Stimulated activated CD8-positive, alpha-beta memory T cell treated with anti-CD3 and anti-CD28 coated beads, Interleukin-15, amount 100 ng/mL, for 1 hour (primary cell): ENCODE measurements at regions not wholly inside any gene's neighbourhood (a gene's known extent, or its start where the extent isn't known, plus 50 kb on each side); places are given as distances from the start of the nearest gene placed in this dataset.
"Not testable (repeated sequence)": the region's sequence is repeated elsewhere in the genome, so short reads cannot be mapped to it uniquely, and the experiment has no call there.

Experiments used
- DNase-seq: peaks from one replicate; pipeline ENCODE4 v3.0.0-alpha.2; 2020; ENCODE audit warnings: low read depth

GRCh38 chr12:38159591-38160317 is 156.8 kb upstream of the ALG10B start:
- DNase-seq = no peak

GRCh38 chr12:38160318-38161122 is 156.1 kb upstream of the ALG10B start:
- DNase-seq = no peak

DNA sequence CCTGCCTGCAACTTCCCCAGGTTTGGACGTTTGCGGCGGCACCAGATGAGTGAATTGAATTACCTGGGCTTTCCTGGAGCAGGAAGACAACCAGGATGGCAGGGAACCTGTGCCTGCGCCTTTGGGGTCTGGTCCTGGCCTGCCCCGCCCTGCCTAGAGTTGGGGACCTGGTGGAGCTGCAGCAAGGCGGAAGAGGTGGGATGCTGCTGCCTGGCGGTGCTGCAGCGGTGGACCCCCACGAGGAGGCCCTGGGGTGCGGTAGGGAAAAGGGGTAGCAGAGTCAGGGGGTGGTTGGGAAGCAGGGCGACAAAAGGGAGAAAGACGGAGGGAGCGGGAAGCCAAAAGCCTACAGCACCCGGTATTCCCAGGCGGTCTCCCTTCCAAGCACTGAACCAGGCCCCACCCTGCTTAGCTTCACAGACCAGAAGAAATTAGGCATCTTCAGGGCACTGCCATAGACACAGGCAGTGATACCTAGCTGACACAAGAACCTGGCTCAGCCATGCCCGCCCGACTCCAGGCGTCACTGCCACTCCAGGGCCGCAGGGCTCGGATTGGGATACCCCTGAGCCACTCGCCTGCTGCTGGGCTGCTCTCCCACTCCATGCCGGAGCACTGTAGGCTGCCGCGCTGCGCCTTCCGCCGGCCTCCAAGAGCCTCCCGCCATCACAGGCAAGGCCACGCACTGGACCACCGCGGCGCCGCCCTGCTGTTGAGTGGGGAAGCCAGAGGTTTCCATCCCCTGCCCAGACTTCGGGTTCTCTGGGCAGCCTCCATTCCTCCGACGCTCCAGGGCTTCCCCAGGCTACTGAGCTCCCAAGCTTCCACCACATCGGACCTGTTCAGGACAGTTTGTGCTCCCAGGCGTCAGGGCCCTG is 155.2 kb upstream of the ALG10B start:
- no peak for DNase-seq

- no peak for DNase-seq
Measured at GRCh38 chr12:38162013-38162412, 154.6 kb upstream of the ALG10B start.

DNA sequence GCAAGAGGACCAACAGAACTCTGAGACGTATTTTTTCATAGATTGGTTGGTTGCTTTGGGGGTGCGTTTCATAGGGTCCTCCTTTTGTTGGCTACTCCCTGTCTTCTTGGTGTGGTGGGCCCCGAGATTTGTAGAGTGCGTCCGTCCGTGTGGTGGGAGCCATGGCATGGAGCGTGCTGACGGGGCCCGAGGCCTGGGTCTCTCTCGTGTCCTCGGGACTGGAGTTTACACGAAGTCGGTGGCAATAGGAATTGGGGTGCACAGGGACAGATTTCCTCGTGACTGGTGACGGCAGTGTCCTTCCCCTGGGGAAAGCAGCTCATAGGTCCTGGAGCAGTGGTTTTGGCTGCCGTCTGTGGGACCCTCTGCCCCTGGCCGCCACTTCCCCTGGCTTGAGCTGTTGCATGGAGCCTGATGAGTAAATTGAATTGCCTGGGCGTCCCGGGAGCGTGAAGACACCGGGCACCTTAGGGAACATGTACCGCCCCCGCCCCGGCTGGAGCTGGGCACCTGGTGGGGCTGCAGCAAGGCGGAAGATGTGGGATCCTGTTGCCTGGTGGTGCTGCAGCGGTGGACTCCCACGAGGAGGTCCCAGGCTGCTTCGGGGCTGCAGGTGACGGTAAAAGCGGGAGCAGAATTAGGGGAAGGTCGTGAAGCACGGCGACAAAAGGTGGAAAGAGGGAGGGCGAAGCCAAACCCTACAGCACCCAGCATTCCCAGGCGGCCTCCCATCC is 153.7 kb upstream of the ALG10B start:
- DNase-seq = no peak

- no peak for DNase-seq
Measured at GRCh38 chr12:38163442-38163801, 153.2 kb upstream of the ALG10B start.

DNA sequence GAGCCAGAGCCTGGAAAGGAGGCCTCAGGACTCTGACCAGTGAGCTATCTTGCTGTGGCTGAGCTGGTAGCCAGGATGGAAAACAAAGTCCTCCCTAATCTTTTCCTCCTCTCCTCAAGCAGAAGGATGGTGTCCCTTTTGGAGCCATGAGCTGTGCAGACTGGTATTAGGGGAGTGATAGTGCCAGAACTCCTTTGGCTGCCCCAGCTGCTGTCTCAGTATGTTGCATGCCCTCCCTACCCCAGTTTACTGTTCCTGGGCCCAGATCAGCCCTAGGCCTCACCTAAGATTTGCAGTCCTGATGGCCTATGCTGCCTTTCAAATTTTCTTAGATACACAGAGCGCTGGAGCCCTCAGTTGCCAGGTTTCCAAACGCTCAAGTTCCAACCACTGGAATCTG is 150.3 kb upstream of the ALG10B start:
- DNase-seq = no peak

DNA sequence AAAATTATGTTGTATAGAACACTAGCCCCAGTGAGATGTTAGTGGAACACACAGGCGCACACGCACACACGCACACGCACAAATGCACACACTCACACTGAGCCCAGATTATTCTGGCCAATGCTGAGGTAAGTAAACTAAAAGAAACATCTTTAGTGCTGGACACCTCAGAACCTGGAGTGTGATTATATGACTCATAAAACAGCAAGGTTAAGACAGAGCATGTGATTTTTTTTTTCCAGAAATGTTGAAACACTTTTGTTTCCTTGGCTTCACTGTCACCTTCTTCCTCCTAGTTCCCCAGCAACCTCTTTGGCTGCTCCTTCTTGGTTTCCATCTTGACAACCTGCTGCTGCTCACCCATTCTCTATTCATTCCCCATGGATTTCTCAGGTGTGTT is 141.0 kb upstream of the ALG10B start:
- DNase-seq = no peak

DNA sequence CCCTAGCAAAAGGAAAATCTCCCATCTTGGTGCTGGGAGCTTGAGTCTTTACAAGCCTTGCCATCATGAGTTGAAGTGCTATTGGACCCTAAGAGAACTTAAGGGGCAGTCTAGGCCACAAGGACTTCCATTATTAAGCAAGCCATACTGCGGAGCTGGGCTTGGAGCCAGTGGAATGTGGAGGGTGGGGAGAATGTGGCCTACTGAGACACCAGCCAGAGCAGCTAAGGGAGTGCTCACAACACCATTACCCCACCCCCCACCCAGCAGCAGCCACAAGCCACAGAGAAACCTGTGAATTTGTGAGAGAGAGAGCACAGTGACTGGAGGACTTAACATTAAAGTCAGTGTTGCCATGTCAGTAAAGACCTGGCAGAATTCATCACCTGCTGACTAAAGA is 133.0 kb upstream of the ALG10B start:
- not testable (repeated sequence) for DNase-seq

DNA sequence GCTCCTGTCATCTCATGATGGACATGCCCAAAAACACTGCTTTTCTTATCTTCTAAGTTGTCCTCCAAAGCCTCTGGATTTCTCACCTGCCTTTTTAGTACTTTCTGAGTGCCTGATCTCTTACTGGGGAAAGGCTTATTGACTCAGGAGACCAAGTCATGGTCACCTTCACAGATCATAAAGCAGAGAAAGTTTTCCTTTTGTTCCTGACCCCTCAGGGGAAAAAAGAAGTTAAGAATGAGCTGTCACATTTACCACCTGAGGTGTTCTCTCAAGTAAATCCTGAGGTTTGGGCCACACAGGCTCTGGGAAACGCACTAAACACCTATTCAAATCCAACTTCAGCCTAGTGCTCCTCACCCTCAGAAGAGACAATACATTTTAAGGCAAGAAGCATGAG is 119.3 kb upstream of the ALG10B start:
- not testable (repeated sequence) for DNase-seq

GRCh38 chr12:38201461-38202276 is 114.9 kb upstream of the ALG10B start:
- DNase-seq = no peak

DNA sequence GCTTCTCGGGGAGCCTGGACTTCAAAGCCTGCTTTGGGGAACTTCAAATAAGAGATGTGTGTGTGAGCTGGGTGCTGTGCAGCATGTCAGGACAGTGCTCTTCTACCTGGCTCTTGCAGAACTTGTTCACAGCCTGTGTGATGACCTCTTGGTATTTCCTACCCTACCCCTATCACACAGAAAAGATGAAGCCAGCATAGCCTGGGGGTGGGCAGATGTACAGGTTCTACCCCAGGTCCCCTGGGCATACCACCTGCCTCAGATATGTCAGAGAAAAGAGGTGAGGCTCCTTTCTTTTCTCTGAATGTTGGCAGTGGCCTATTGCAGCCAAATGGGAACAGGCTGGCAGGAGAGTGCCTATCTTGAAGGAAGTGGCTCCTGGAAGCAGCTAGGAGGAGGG is 111.7 kb upstream of the ALG10B start:
- DNase-seq = no peak

- DNase-seq = no peak
Measured at GRCh38 chr12:38222011-38222410, 94.6 kb upstream of the ALG10B start.

DNA sequence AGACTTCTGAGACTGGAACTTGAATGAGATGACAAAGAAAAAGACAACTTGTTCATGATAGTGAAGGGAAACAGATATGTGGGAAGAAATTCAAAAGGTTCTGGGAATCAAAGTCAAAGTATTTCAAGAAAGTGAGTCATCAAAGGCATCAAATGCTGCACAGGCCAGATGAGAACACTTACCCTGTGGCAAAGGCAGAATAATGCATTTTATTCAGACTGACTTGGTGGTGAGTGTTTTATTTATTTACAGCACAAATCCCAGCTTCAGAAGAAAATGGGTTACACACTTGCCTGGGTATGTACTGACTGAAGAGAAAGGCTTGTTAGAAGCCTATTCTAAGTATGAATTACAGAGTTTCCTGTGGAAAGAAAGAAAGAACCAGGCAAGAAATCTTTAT is 78.2 kb upstream of the ALG10B start:
- not testable (repeated sequence) for DNase-seq

- no peak for DNase-seq
Measured at GRCh38 chr12:38253778-38254177, 62.8 kb upstream of the ALG10B start.

DNA sequence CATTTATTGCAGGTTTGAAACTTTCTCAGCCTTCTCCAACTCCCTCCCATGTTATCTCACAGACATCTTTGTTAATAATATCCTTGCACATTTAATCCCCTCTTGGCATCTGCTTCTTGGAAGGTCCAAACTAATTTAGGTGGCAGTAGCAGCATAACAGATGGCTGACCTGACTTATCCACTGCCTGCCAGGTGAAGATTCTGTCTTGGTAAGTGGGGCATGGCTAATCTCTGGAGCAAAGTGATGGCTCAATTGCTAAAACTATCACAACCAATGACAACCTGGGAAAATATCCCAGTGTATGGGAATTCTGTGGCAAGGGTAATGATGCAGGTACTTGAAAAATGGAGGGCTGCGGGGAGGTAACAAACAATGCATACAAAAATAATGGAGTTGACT is 58.2 kb upstream of the ALG10B start:
- no peak for DNase-seq
